ENCODE measurements at regions not wholly inside any gene's neighbourhood (a gene's known extent, or its start where the extent isn't known, plus 50 kb on each side); places are given as distances from the start of the nearest gene placed in this dataset.

DNA sequence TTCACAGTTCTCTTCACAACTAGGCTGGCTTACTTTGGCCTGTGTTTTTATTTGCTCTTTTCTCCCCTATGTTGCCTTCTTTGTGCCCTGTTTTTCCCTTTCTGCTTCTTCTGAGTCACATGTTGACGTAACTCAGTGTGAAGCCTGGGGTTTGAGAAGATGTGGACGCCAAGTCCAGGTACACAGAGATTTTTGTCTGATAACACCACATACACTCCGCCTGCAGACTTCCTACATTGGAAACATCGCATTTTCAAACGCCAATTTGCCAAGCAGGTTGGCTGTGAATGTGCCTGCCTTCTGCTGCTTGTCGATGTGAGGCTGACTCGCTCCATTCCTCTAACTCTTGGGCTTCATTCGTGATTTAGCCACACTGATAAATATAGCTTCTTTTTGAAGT, 62.6 kb upstream of the FN1 start (continued):
- TF ChIP-seq ZNF276 (CRISPR knock-in tag; IDR thresholded peaks at IDR 0.05; ENCODE audit: low read depth) (no peak), KMT2B (CRISPR knock-in tag; IDR thresholded peaks at IDR 0.05) (peak; percentile 68), ZNF609 (CRISPR knock-in tag; IDR thresholded peaks at IDR 0.05; ENCODE audit: borderline replicate concordance) (no peak), HOXA9 (CRISPR knock-in tag; IDR thresholded peaks at IDR 0.05; ENCODE audit: borderline replicate concordance) (no peak), ZNF768 (CRISPR knock-in tag; IDR thresholded peaks at IDR 0.05) (no peak), ASH2L (IDR thresholded peaks at IDR 0.05; ENCODE audit: insufficient read length, low read depth, low read length) (peak; percentile 57), HDAC1 (CRISPR knock-in tag; IDR thresholded peaks at IDR 0.05) (no peak; the same call in 1 of the 2 replicates), ERF (CRISPR knock-in tag; IDR thresholded peaks at IDR 0.05) (peak; percentile 70; the same call in 1 of the 2 replicates), ISX (CRISPR knock-in tag; conservative IDR thresholded peaks at IDR 0.05) (no peak), SAFB2 (CRISPR knock-in tag; IDR thresholded peaks at IDR 0.05; ENCODE audit: borderline replicate concordance, low read depth) (no peak), MIXL1 (CRISPR knock-in tag; IDR thresholded peaks at IDR 0.05) (peak; percentile 67; the same call in 1 of the 2 replicates), SPEN (CRISPR knock-in tag; IDR thresholded peaks at IDR 0.05; ENCODE audit: low read depth) (no peak), CREB1 (IDR thresholded peaks at IDR 0.05) (peak; percentile 49; the same call in 1 of the 2 replicates), CREB1 (CRISPR knock-in tag; IDR thresholded peaks at IDR 0.05) (peak; percentile 73), XRCC5 (optimal IDR thresholded peaks at IDR 0.05; ENCODE audit: low read length) (peak; percentile 73), PHB2 (IDR thresholded peaks at IDR 0.05; ENCODE audit: partially characterized antibody) (no peak), ZNF569 (CRISPR knock-in tag; IDR thresholded peaks at IDR 0.05; ENCODE audit: borderline replicate concordance) (no peak), MLXIP (CRISPR knock-in tag; IDR thresholded peaks at IDR 0.05; ENCODE audit: borderline replicate concordance) (no peak)
- TF ChIP-seq, protein P1, sequence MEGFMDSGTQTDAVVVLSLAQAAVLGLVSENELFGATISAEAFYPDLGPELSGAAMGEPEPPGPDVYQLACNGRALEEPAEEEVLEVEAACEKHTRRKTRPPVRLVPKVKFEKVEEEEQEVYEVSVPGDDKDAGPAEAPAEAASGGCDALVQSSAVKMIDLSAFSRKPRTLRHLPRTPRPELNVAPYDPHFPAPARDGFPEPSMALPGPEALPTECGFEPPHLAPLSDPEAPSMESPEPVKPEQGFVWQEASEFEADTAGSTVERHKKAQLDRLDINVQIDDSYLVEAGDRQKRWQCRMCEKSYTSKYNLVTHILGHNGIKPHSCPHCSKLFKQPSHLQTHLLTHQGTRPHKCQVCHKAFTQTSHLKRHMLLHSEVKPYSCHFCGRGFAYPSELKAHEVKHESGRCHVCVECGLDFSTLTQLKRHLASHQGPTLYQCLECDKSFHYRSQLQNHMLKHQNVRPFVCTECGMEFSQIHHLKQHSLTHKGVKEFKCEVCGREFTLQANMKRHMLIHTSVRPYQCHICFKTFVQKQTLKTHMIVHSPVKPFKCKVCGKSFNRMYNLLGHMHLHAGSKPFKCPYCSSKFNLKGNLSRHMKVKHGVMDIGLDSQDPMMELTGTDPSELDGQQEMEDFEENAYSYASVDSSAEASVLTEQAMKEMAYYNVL (CRISPR knock-in tag; IDR thresholded peaks at IDR 0.05; ENCODE audit: borderline replicate concordance), result peak; percentile 74

All from HepG2 (cell line).